NOMO-1 (cell line): ENCODE measurements at regions not wholly inside any gene's neighbourhood (a gene's known extent, or its start where the extent isn't known, plus 50 kb on each side); places are given as distances from the start of the nearest gene placed in this dataset.
A peak's percentile ranks its signal among the peaks of the same experiment; 100 is the strongest.

Experiments used
- DNase-seq, 2 experiments: peaks; one replicate each; lab custom pipeline; 2025; ENCODE audit not compliant: unreplicated experiment in 2 of 2; lab: John Stamatoyannopoulos, UW

- DNase-seq = no peak
Observed at GRCh38 chr2:55102056-55102812, 52.0 kb upstream of the RTN4 start.

GRCh38 chr2:55101466-55101865 is 51.2 kb upstream of the RTN4 start:
- DNase-seq = no peak

- peak in 1 of 2 experiments; percentile 75 for DNase-seq
Observed at GRCh38 chr2:55099878-55100820, 49.9 kb upstream of the RTN4 start.
